Type B pancreatic cell (in vitro differentiated cells): ENCODE measurements at regions not wholly inside any gene's neighbourhood (a gene's known extent, or its start where the extent isn't known, plus 50 kb on each side); places are given as distances from the start of the nearest gene placed in this dataset.
A peak's percentile ranks its signal among the peaks of the same experiment; 100 is the strongest.

Experiments used
- DNase-seq: peaks from one replicate; pipeline ENCODE4 v3.0.0; 2021; ENCODE audit warnings: mixed read lengths; ENCODE audit not compliant: unreplicated experiment; ENCODE audit errors: extremely low spot score
- H3K27ac Mint-ChIP-seq: 2 replicates; pipeline ENCODE4 v1.8.0; 2021; ENCODE audit warnings: mild to moderate bottlenecking, mixed read lengths
- H3K27me3 Mint-ChIP-seq: 2 replicates; pipeline ENCODE4 v1.8.0; 2021; ENCODE audit warnings: mixed read lengths
- H3K36me3 Mint-ChIP-seq: 2 replicates; pipeline ENCODE4 v1.8.0; 2021; ENCODE audit warnings: mixed read lengths
- H3K4me1 Mint-ChIP-seq: one replicate; pipeline ENCODE4 v1.8.0; 2021; ENCODE audit warnings: mixed read lengths; ENCODE audit not compliant: unreplicated experiment
- H3K4me3 Mint-ChIP-seq: 2 replicates; pipeline ENCODE4 v1.8.0; 2021; ENCODE audit warnings: mild to moderate bottlenecking, mixed read lengths
- H3K9me3 Mint-ChIP-seq: 2 replicates; pipeline ENCODE4 v1.8.0; 2021; ENCODE audit warnings: mixed read lengths
- CTCF ChIP-seq: fragments of 200-600 bp; sonication (generic); conservative IDR thresholded peaks from 2 replicates; pipeline ENCODE4 v1.5.0; 2021; ENCODE audit warnings: antibody characterized with exemption, mild to moderate bottlenecking

DNA sequence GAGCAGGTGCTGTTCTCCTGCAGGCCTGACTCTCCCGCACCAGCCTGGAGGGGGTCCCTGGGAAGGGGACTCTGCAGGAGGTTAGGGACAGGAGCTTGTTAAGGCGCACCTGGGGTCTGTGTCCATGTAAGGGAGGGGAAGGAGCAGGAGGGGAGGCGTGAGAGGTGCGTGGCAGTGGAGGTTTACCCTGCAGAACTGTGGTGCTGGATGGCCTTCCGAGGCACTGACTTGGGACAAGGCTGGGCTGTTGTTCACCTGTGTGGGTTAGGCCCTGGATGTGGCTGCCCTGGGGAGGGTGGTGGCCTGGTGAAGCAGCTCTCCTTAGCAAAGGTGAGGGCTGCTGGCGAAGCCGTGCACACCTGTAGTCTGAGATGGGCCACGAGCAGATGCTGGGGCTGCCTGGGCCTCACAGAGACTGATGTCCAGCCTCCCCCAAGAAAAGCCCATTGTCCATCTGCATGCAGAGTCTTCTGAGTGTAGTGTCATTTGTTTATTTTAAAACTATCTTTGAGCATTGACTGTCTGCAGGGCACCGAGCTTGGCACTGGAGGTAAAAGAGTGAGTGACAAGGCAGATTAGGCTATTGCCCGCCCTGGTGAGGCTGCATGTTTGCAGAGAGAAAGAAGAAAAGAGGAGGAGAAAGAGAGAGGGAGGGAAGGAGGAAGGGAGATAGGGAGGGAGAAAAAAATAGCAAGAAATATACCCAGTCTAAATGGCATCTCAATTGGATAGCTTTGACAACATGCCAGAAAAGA is 225.3 kb downstream of the GLRX3 start:
- Mint-ChIP-seq H3K9me3 (no peaks in the 10 kb centered on the region), H3K4me3 (no peak overlapping the region), H3K36me3 (no peaks in the 10 kb centered on the region), H3K27me3 (peaks cover 27% of the 10 kb centered on the region), H3K4me1 (peaks cover 8% of the 10 kb centered on the region), H3K27ac (no peak overlapping the region)
- DNase-seq: peak; percentile 40
- TF ChIP-seq CTCF: no peak

- no peak overlapping the region for H3K27ac Mint-ChIP-seq
- TF ChIP-seq CTCF: no peak
- no peaks in the 10 kb centered on the region for H3K36me3 Mint-ChIP-seq
- DNase-seq: peak; percentile 67
- H3K9me3 Mint-ChIP-seq: no peaks in the 10 kb centered on the region
- no peak overlapping the region for H3K4me3 Mint-ChIP-seq
- H3K27me3 Mint-ChIP-seq: peaks cover 27% of the 10 kb centered on the region
- peaks cover 8% of the 10 kb centered on the region for H3K4me1 Mint-ChIP-seq
These were observed 226.1 kb downstream of the GLRX3 start for GRCh38 chr10:130362308-130362761.

GRCh38 chr10:130363051-130363450 is 226.9 kb downstream of the GLRX3 start:
- Mint-ChIP-seq H3K4me1 (peaks cover 8% of the 10 kb centered on the region), H3K9me3 (no peaks in the 10 kb centered on the region), H3K4me3 (no peak overlapping the region), H3K27me3 (peaks cover 27% of the 10 kb centered on the region), H3K36me3 (no peaks in the 10 kb centered on the region), H3K27ac (no peak overlapping the region)
- TF ChIP-seq CTCF: no peak
- DNase-seq: peak; percentile 53

DNA sequence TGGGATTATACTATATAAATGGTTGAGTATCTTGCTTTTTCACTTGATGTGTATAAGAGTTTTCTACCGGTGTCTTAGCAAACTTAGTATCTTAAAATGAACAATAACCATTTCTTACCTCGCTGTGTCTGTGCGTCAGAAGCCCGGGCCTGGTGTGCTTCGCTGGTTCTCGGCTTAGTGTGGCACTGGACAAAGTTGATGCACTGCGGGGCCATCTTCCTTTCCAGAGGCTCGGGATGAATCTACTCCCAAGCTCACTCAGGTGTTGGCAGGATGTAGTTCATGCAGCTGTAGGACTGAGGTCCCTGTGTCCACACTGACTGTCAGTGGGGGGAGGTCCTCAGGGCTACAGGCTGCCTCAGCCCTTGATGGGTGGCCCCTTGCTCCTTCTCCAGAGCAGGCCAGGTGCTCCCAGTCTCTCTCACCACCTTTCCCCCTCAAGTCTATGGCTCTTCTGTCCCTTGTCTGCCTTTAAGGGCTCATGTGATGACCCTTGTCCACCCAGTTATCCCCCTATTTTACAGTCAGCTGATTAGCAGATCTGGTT is 227.8 kb downstream of the GLRX3 start:
- Mint-ChIP-seq H3K27me3 (peaks cover 31% of the 10 kb centered on the region), H3K9me3 (no peaks in the 10 kb centered on the region), H3K4me3 (no peak overlapping the region)

GRCh38 chr10:130364631-130365411 is 228.6 kb downstream of the GLRX3 start:
- Mint-ChIP-seq H3K27me3 (peaks cover 32% of the 10 kb centered on the region), H3K9me3 (no peaks in the 10 kb centered on the region), H3K4me3 (no peak overlapping the region), H3K27ac (no peak overlapping the region), H3K36me3 (no peaks in the 10 kb centered on the region), H3K4me1 (peaks cover 8% of the 10 kb centered on the region)
- peak; percentile 20 for DNase-seq
- no peak for TF ChIP-seq CTCF

More for the DNA sequence above, 227.8 kb downstream of the GLRX3 start:
- Mint-ChIP-seq H3K4me1 (peaks cover 8% of the 10 kb centered on the region), H3K36me3 (no peaks in the 10 kb centered on the region), H3K27ac (no peak overlapping the region)
- peak; percentile 34 for DNase-seq
- no peak for TF ChIP-seq CTCF
